ENCODE measurements at regions not wholly inside any gene's neighbourhood (a gene's known extent, or its start where the extent isn't known, plus 50 kb on each side); places are given as distances from the start of the nearest gene placed in this dataset.

- no peak for TF ChIP-seq CTCF (IDR thresholded peaks at IDR 0.05)
- no peak for TF ChIP-seq POLR2A (IDR thresholded peaks at IDR 0.05)
Observed at GRCh38 chr7:124219681-124220080, 186.8 kb upstream of the TMEM229A start.

Measured in lower leg skin (tissue), 3 donors.